ENCODE measurements at regions not wholly inside any gene's neighbourhood (a gene's known extent, or its start where the extent isn't known, plus 50 kb on each side); places are given as distances from the start of the nearest gene placed in this dataset.

GRCh38 chr5:24963611-24964010 is 318.8 kb upstream of the CDH10 start:
- no peak overlapping the region for H3K14ac ChIP-seq (ENCODE audit: insufficient read length)
- no peaks in the 10 kb centered on the region for H3K79me1 ChIP-seq (ENCODE audit: low read depth, low read length)
- no peak overlapping the region for H3K4me2 ChIP-seq (ENCODE audit: insufficient read depth in 1 of 2, low read depth in 2 of 2, low read length in 2 of 2)
- H3K18ac ChIP-seq (ENCODE audit: extremely low read depth, low read length), result no peak overlapping the region
- no peak overlapping the region for H4K91ac ChIP-seq (replicated peaks; ENCODE audit: insufficient read length, low read length)
- H3K23ac ChIP-seq (ENCODE audit: insufficient read length), result no peak overlapping the region
- no peaks in the 10 kb centered on the region for H4K20me1 ChIP-seq (replicated peaks in 1 of 2; ENCODE audit: control insufficient read depth in 1 of 2, insufficient read depth in 2 of 2, low read length in 2 of 2)
- H3K4ac ChIP-seq (replicated peaks; ENCODE audit: insufficient read length, low read depth, low read length), result no peak overlapping the region
- no peak overlapping the region for H4K8ac ChIP-seq (ENCODE audit: extremely low read depth, insufficient read depth, low read length)
- no peak overlapping the region for H2AK5ac ChIP-seq (ENCODE audit: low read depth, low read length)
- H3K27me3 ChIP-seq (replicated peaks in 1 of 4; ENCODE audit: control insufficient read depth in 3 of 4, extremely low read depth in 1 of 4, insufficient read depth in 3 of 4, low read length in 3 of 4), result no peaks in the 10 kb centered on the region
- H2AFZ ChIP-seq (ENCODE audit: low read length), result no peak overlapping the region
- ChIA-PET POLR2A (ENCODE audit: partially characterized antibody) (no interaction called here), CTCF (ENCODE audit: partially characterized antibody) (interaction anchor here (1.1 kb wide), 1 partner anchor 43 kb away, joined by 3 read pairs; no protein-coding TSS in a partner anchor)
- 86% methylated on average over 1 of the region's 1 CpG; no CpG with 5 or more reads in 1 of the 2 experiments for WGBS, 2 experiments (ENCODE audit: extremely low coverage in 1 of 2, insufficient coverage in 1 of 2, insufficient read length in 1 of 2, insufficient replicate concordance in 2 of 2, low coverage in 1 of 2, low lambda C conversion rate in 2 of 2, missing lambda C conversion rate in 1 of 2)
- H2BK5ac ChIP-seq (ENCODE audit: low read depth, low read length), result no peak overlapping the region
- no peaks in the 10 kb centered on the region for H3K36me3 ChIP-seq (ENCODE audit: control insufficient read depth in 2 of 4, insufficient read depth in 4 of 4, low read length in 3 of 4)
- H2BK15ac ChIP-seq (ENCODE audit: low read length), result no peak overlapping the region
- DNase-seq (ENCODE audit: low read depth in 1 of 2, low spot score in 2 of 2), result no peak
- no peaks in the 10 kb centered on the region for H3K4me1 ChIP-seq (replicated peaks in 1 of 4; ENCODE audit: control insufficient read depth in 3 of 4, insufficient read depth in 4 of 4, low read length in 3 of 4)
- no peak overlapping the region for H2BK12ac ChIP-seq (ENCODE audit: low read depth, low read length)
- no peaks in the 10 kb centered on the region for H3K79me2 ChIP-seq (ENCODE audit: control insufficient read depth in 1 of 2, insufficient read depth in 2 of 2, low read length in 2 of 2)
- no peak overlapping the region for H4K5ac ChIP-seq (ENCODE audit: insufficient read length, low read depth, low read length)
- H2BK20ac ChIP-seq (ENCODE audit: low read length), result no peak overlapping the region
- H3K23me2 ChIP-seq (ENCODE audit: low read depth, low read length), result no peaks in the 10 kb centered on the region
- H3K9ac ChIP-seq (replicated peaks in 1 of 4; ENCODE audit: extremely low read depth in 1 of 4, low read depth in 3 of 4, low read length in 3 of 4), result no peak overlapping the region
- FAIRE-seq, result no peak
- no peaks in the 10 kb centered on the region for H3K9me3 ChIP-seq (ENCODE audit: insufficient read depth in 2 of 2, low read depth in 1 of 2, low read length in 1 of 2)
- H3K27ac ChIP-seq (ENCODE audit: low read depth, low read length), result no peak overlapping the region
- H3K4me3 ChIP-seq (ENCODE audit: extremely low read depth in 1 of 4, insufficient read depth in 2 of 4, low read depth in 3 of 4, low read length in 4 of 4), result no peak overlapping the region
- H2BK120ac ChIP-seq (replicated peaks; ENCODE audit: low read depth, low read length), result no peak overlapping the region
- H3K56ac ChIP-seq (replicated peaks; ENCODE audit: insufficient read length, low read depth, low read length), result no peak overlapping the region
- no peak for TF ChIP-seq TBP (IDR thresholded peaks at IDR 0.05; ENCODE audit: low read depth, low read length)
- no peak for TF ChIP-seq CBX5 (IDR thresholded peaks at IDR 0.05; ENCODE audit: low read depth, low read length)
- TF ChIP-seq CTBP2 (IDR thresholded peaks at IDR 0.05; ENCODE audit: borderline replicate concordance, insufficient read depth, insufficient read length, low read length), result no peak
- no peak for TF ChIP-seq MAFK (IDR thresholded peaks at IDR 0.05; ENCODE audit: low read depth, low read length)
- TF ChIP-seq CHD2 (IDR thresholded peaks at IDR 0.05; ENCODE audit: low read length), result no peak
- no peak for TF ChIP-seq USF2 (IDR thresholded peaks at IDR 0.05; ENCODE audit: low read length)
- no peak for TF ChIP-seq BCL11A (IDR thresholded peaks at IDR 0.05; ENCODE audit: low read depth in 2 of 2, low read length in 2 of 2)
- no peak for TF ChIP-seq GABPA (IDR thresholded peaks at IDR 0.05; ENCODE audit: borderline replicate concordance, insufficient read depth, low read length)
- TF ChIP-seq MAX (IDR thresholded peaks at IDR 0.05), result no peak
- no peak for TF ChIP-seq SP4 (IDR thresholded peaks at IDR 0.05; ENCODE audit: low read length)
- TF ChIP-seq KDM4A (IDR thresholded peaks at IDR 0.05; ENCODE audit: low read depth, low read length, severe bottlenecking), result no peak
- TF ChIP-seq JUND (IDR thresholded peaks at IDR 0.05; ENCODE audit: low read length), result no peak
- TF ChIP-seq YY1 (IDR thresholded peaks at IDR 0.05; ENCODE audit: low read depth, low read length), result no peak
- no peak for TF ChIP-seq RBBP5 (IDR thresholded peaks at IDR 0.05; ENCODE audit: borderline replicate concordance, low read depth, low read length)

All from H1 (cell line).